ENCODE measurements at regions not wholly inside any gene's neighbourhood (a gene's known extent, or its start where the extent isn't known, plus 50 kb on each side); places are given as distances from the start of the nearest gene placed in this dataset.

DNA sequence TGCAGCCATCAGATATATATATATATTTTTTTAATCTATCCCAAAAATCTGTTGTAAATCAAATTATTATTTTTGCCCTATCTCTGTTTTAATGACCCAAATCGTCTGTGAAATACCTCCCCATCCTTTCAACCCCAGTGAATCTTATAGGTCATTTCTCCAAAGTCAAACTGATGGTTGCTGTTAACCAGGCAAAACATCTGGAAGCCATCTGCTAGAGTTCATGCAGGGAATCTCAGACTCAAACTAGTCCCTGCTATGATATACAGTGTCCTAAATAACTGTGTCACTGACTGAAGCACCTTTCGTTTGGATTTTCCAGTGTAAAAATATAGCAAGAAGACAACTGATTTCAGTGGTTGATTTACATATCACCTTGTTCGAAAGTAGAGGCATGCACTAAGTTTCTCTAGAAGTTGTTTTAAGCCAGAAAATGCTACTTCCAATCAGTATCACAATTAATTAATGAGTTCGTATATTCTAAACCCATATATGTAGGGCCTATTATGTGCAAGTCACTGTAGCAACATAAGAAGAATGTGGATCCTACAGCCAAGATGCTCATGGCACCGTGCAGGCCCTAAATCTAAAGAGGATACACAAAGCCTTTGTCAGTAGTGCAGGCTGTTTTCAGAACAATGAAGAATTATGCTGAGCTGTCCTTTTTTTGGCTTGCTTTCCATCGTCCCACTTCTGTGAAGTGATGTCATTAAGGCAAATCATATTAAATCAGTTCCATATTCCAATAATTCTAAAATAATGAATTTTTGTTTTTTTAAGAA is 566.0 kb downstream of the STK39 start:
- H3K4me3 ChIP-seq = no peak overlapping the region
- no peaks in the 10 kb centered on the region for H3K36me3 ChIP-seq (ENCODE audit: low read depth)
- no peak for ATAC-seq
- intact Hi-C loops (cut with DNase I, micrococcal nuclease) = no loop called here
- H3K4me1 ChIP-seq (ENCODE audit: low read depth) = no peaks in the 10 kb centered on the region
- TF ChIP-seq CTCF (IDR thresholded peaks at IDR 0.05) = no peak
- DNase-seq = no peak
- no peaks in the 10 kb centered on the region for H3K9me3 ChIP-seq

DNA sequence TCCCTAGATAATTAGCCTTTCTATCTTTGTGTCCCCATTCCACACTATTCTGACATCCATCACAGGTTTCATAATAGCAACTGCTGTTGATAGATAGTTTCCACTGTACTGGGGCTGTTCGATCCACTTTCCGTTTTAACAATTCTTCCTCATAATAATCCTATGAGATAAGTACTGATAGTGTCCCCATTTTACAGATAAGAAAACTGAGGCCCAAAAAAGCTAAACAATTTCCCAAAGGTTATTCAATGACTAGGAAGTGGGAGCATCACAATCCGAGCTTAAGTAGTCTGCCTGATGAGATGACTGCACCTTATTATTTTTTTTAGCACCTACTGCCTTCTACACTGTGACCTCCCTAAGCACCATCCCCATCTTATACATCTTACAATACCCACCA is 569.2 kb downstream of the STK39 start:
- no peak for ATAC-seq
- no peaks in the 10 kb centered on the region for H3K36me3 ChIP-seq (ENCODE audit: low read depth)
- H3K4me1 ChIP-seq (ENCODE audit: low read depth) = no peaks in the 10 kb centered on the region
- intact Hi-C loops (cut with DNase I, micrococcal nuclease) = no loop called here
- no peak for DNase-seq
- no peaks in the 10 kb centered on the region for H3K9me3 ChIP-seq
- no peak overlapping the region for H3K4me3 ChIP-seq
- no peak for TF ChIP-seq CTCF (IDR thresholded peaks at IDR 0.05)

- H3K9me3 ChIP-seq = peaks cover 5% of the 10 kb centered on the region
- DNase-seq (no peak), ATAC-seq (no peak)
- H3K4me1 ChIP-seq (ENCODE audit: low read depth) = no peaks in the 10 kb centered on the region
- no peak overlapping the region for H3K4me3 ChIP-seq
- intact Hi-C loops (cut with DNase I, micrococcal nuclease) = no loop called here
- no peak for TF ChIP-seq CTCF (IDR thresholded peaks at IDR 0.05)
- H3K36me3 ChIP-seq (ENCODE audit: low read depth) = no peaks in the 10 kb centered on the region
Measured at GRCh38 chr2:167675906-167676305, 571.5 kb downstream of the STK39 start.

DNA sequence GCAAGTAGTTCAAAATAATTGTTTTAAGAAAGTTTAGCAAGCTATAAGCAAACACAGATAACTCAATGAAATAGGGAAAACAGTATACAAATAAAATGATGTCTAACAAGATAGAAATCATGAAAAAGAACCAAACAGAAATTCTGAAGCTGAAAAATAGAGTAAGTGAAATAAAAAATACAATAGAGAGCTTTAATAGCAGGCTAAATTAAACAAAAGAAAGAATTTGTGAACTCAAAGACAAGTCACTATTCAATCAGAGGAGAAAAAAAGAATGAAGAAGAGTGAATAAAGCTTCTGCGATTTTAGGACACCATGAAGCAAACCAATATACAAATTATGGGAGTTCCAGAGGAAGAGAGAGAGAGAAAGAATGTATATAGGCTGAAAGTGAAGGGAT is 576.8 kb downstream of the STK39 start:
- H3K4me3 ChIP-seq = no peak overlapping the region
- H3K36me3 ChIP-seq (ENCODE audit: low read depth) = no peaks in the 10 kb centered on the region
- H3K4me1 ChIP-seq (ENCODE audit: low read depth) = no peaks in the 10 kb centered on the region
- no peak for TF ChIP-seq CTCF (IDR thresholded peaks at IDR 0.05)
- peaks cover 17% of the 10 kb centered on the region for H3K9me3 ChIP-seq
- ATAC-seq (no peak), DNase-seq (no peak)
- intact Hi-C loops (cut with DNase I, micrococcal nuclease) = no loop called here

- no peaks in the 10 kb centered on the region for H3K9me3 ChIP-seq
- intact Hi-C loops (cut with DNase I, micrococcal nuclease) = no loop called here
- no peak for TF ChIP-seq CTCF (IDR thresholded peaks at IDR 0.05)
- ATAC-seq (no peak), DNase-seq (no peak)
- H3K4me3 ChIP-seq = no peak overlapping the region
- H3K4me1 ChIP-seq (ENCODE audit: low read depth) = no peaks in the 10 kb centered on the region
- no peaks in the 10 kb centered on the region for H3K36me3 ChIP-seq (ENCODE audit: low read depth)
Measured at GRCh38 chr2:167653131-167653530, 594.3 kb downstream of the STK39 start.

- TF ChIP-seq CTCF (IDR thresholded peaks at IDR 0.05) = no peak
- DNase-seq (no peak), ATAC-seq (no peak)
- no peaks in the 10 kb centered on the region for H3K4me1 ChIP-seq (ENCODE audit: low read depth)
- no peaks in the 10 kb centered on the region for H3K9me3 ChIP-seq
- no peaks in the 10 kb centered on the region for H3K36me3 ChIP-seq (ENCODE audit: low read depth)
- intact Hi-C loops (cut with DNase I, micrococcal nuclease) = no loop called here
- no peak overlapping the region for H3K4me3 ChIP-seq
Measured at GRCh38 chr2:167652401-167652800, 595.0 kb downstream of the STK39 start.

Measured in mucosa of descending colon (tissue), 3 donors.